Kidney epithelial cell (primary cell): ENCODE measurements at regions not wholly inside any gene's neighbourhood (a gene's known extent, or its start where the extent isn't known, plus 50 kb on each side); places are given as distances from the start of the nearest gene placed in this dataset.

ENCODE experiments used
- DNase-seq: peaks from one replicate; pipeline ENCODE4 v3.0.0-alpha.2; 2010; ENCODE audit warnings: low read depth
- H3K27me3 ChIP-seq: 2 replicates; pipeline ENCODE4 v1.6.0; 2011; ENCODE audit warnings: low read length; ENCODE audit not compliant: control insufficient read depth, insufficient read depth
- H3K36me3 ChIP-seq: 2 replicates; pipeline ENCODE4 v1.5.1; 2011; ENCODE audit warnings: low read length; ENCODE audit not compliant: control insufficient read depth, insufficient read depth
- H3K4me3 ChIP-seq: 2 replicates; pipeline ENCODE4 v1.5.1; 2011; ENCODE audit warnings: low read depth, mild to moderate bottlenecking, control low read depth, low read length
- TF ChIP-seq, protein P1 (sequence below): IDR thresholded peaks from 2 replicates; pipeline ENCODE4 v1.5.1; 2011; ENCODE audit warnings: mild to moderate bottlenecking, moderate library complexity, low read length, control low read depth, inconsistent platforms; ENCODE audit not compliant: insufficient read depth, poor library complexity, severe bottlenecking

DNA sequence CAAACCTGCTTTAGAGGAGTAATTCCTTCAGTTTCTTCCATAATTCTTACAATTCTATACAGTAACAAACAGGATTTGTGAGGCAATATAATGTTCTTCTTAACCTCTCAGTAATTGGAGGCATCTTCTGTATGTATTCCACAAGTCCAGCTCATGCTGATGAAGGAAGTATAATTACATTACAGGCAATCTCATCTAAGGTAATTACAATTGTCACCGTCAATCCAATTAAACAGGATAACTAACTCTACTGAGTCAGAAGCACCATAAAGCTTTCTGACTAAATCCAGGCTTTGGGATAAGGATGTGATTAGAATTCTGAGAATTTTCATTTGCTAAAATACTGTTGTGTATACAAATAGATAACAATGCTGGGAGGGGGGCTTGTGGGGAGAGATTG is 115.2 kb upstream of the SEMA6D start:
- no peaks in the 10 kb centered on the region for H3K36me3 ChIP-seq
- TF ChIP-seq, protein P1, sequence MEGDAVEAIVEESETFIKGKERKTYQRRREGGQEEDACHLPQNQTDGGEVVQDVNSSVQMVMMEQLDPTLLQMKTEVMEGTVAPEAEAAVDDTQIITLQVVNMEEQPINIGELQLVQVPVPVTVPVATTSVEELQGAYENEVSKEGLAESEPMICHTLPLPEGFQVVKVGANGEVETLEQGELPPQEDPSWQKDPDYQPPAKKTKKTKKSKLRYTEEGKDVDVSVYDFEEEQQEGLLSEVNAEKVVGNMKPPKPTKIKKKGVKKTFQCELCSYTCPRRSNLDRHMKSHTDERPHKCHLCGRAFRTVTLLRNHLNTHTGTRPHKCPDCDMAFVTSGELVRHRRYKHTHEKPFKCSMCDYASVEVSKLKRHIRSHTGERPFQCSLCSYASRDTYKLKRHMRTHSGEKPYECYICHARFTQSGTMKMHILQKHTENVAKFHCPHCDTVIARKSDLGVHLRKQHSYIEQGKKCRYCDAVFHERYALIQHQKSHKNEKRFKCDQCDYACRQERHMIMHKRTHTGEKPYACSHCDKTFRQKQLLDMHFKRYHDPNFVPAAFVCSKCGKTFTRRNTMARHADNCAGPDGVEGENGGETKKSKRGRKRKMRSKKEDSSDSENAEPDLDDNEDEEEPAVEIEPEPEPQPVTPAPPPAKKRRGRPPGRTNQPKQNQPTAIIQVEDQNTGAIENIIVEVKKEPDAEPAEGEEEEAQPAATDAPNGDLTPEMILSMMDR: no peak
- H3K4me3 ChIP-seq: no peak overlapping the region
- no peak for DNase-seq
- no peaks in the 10 kb centered on the region for H3K27me3 ChIP-seq

- Histone ChIP-seq H3K27me3 (no peaks in the 10 kb centered on the region), H3K4me3 (no peak overlapping the region), H3K36me3 (no peaks in the 10 kb centered on the region)
- TF ChIP-seq, protein P1: no peak
- DNase-seq: no peak
Observed at GRCh38 chr15:47603026-47603425, 114.3 kb upstream of the SEMA6D start.

DNA sequence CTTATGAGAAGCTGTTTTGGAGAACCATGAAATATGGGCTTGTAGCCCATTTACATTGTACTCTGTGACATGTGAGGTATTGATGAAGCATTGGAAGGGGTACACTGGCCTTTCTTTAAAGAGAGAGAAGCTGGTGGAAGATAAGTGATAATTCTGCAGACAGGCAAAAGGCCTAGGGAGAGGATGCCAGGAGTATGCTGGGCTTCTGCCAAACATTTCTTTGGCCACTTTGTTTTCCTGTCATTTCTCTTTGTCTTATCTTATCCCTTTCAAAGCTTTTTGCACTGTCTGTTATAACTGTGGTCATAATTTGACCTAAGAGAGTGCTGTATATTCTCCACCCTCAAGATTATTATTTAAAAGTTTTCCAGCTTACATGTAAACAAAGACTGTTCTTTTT is 109.6 kb upstream of the SEMA6D start:
- no peak for DNase-seq
- Histone ChIP-seq H3K27me3 (no peaks in the 10 kb centered on the region), H3K36me3 (no peaks in the 10 kb centered on the region), H3K4me3 (no peak overlapping the region)
- TF ChIP-seq, protein P1: no peak

DNA sequence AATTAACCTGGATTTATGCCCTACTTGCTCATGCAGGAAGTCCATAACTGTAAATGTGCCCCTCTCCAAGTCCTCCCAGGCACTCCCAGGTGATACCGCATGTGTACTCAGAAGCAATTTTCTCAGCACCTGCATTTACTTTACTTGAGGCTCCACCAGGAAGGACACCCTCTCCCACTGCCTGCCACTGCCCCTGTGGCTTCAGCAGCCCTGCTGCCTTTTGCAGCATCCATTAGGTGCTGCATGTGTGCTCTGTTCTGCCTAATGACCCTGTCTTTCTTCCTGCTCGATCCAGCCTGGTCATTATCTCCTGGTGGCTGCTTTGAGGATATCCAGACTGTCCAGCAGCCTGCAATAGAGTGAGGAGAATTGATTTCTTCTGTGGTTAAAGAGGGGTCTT is 107.6 kb upstream of the SEMA6D start:
- no peak for DNase-seq
- Histone ChIP-seq H3K27me3 (no peaks in the 10 kb centered on the region), H3K4me3 (no peak overlapping the region), H3K36me3 (no peaks in the 10 kb centered on the region)
- TF ChIP-seq, protein P1: no peak

DNA sequence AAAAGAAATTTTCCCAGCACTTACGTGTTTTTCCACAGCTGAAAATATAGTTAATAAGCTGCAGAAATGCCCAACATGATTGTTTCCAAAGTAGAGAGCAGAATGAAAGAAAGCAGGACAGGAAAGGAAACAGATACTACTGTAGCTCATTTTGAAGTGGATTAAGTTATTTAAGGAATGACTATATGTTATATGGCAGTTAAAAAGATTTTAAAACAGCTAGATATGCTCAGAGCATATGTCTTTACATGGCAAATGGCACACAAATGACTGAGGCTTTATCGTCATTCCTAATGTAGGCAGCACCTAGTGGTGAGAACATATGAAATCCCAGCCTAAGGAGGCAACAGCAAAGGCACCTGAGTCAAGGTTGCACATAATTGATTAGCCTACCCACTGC is 106.6 kb upstream of the SEMA6D start:
- DNase-seq: no peak
- TF ChIP-seq, protein P1: no peak
- no peak overlapping the region for H3K4me3 ChIP-seq
- H3K36me3 ChIP-seq: no peaks in the 10 kb centered on the region
- no peaks in the 10 kb centered on the region for H3K27me3 ChIP-seq

DNA sequence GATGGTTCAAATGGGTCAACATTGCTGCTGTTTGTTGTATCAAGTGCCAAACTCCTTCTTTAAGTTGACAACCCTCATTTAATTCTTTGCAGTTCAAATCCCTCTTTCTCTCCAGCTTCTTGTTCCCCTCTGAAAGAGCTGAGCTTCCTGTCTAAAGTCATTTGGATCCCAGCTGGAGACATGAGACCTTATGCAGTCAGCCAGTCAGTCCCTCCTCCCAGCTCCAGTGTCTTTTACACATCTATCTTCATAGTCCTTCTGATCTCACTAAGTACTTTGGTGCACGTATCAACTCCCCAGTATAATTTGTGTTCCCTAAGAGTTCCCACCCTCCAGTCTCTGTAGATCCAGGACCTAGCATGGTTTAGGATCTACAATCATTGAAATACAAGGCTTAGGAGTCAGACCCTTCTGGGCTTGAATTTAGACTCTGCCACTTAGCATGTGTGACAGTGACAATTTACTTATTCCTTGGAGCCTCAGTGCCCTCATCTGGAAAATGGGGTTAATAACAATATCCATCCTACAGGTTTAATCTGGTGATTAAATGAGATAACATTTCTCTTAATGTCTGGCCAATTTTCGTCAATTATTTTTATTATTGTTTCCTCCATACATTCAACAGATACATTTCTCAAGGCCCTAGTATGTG is 102.8 kb upstream of the SEMA6D start:
- DNase-seq: no peak
- Histone ChIP-seq H3K27me3 (no peaks in the 10 kb centered on the region), H3K4me3 (no peak overlapping the region), H3K36me3 (no peaks in the 10 kb centered on the region)
- TF ChIP-seq, protein P1: no peak
